CD4-positive, alpha-beta T cell treated with Interleukin-6 for 4 hours (primary cell): ENCODE measurements at regions not wholly inside any gene's neighbourhood (a gene's known extent, or its start where the extent isn't known, plus 50 kb on each side); places are given as distances from the start of the nearest gene placed in this dataset.

Experiments used
- DNase-seq: peaks from one replicate; pipeline ENCODE4 v3.0.0-alpha.2; 2020; ENCODE audit warnings: mixed read lengths

- no peak for DNase-seq
These were observed 147.1 kb downstream of the MRPL14 start for GRCh38 chr6:43980004-43980795.

- DNase-seq: no peak
These were observed 147.7 kb downstream of the MRPL14 start for GRCh38 chr6:43979525-43979924.

- DNase-seq: no peak
These were observed 148.5 kb downstream of the MRPL14 start for GRCh38 chr6:43978473-43979346.

- no peak for DNase-seq
These were observed 149.7 kb downstream of the MRPL14 start for GRCh38 chr6:43977404-43978111.

- DNase-seq: no peak
These were observed 150.4 kb downstream of the MRPL14 start for GRCh38 chr6:43976706-43977403.

GRCh38 chr6:43974643-43975230 lies 152.5 kb downstream of the MRPL14 start:
- no peak for DNase-seq

- DNase-seq: no peak
These were observed 153.9 kb downstream of the MRPL14 start for GRCh38 chr6:43973357-43973756.

- DNase-seq: no peak
These were observed 154.3 kb downstream of the MRPL14 start for GRCh38 chr6:43972913-43973300.

GRCh38 chr6:43972179-43972912 lies 154.9 kb downstream of the MRPL14 start:
- no peak for DNase-seq

GRCh38 chr6:43971776-43972126 lies 155.5 kb downstream of the MRPL14 start:
- no peak for DNase-seq

- no peak for DNase-seq
These were observed 156.1 kb downstream of the MRPL14 start for GRCh38 chr6:43970913-43971775.

GRCh38 chr6:43970068-43970912 lies 157.0 kb downstream of the MRPL14 start:
- DNase-seq: no peak

- no peak for DNase-seq
These were observed 157.9 kb downstream of the MRPL14 start for GRCh38 chr6:43969158-43969981.

- DNase-seq: no peak
These were observed 158.9 kb downstream of the MRPL14 start for GRCh38 chr6:43968110-43968965.

- no peak for DNase-seq
These were observed 159.5 kb downstream of the MRPL14 start for GRCh38 chr6:43967719-43968091.

- DNase-seq: no peak
These were observed 160.2 kb downstream of the MRPL14 start for GRCh38 chr6:43966853-43967718.

GRCh38 chr6:43966374-43966658 lies 160.9 kb downstream of the MRPL14 start:
- no peak for DNase-seq
